ENCODE measurements at regions not wholly inside any gene's neighbourhood (a gene's known extent, or its start where the extent isn't known, plus 50 kb on each side); places are given as distances from the start of the nearest gene placed in this dataset.

DNA sequence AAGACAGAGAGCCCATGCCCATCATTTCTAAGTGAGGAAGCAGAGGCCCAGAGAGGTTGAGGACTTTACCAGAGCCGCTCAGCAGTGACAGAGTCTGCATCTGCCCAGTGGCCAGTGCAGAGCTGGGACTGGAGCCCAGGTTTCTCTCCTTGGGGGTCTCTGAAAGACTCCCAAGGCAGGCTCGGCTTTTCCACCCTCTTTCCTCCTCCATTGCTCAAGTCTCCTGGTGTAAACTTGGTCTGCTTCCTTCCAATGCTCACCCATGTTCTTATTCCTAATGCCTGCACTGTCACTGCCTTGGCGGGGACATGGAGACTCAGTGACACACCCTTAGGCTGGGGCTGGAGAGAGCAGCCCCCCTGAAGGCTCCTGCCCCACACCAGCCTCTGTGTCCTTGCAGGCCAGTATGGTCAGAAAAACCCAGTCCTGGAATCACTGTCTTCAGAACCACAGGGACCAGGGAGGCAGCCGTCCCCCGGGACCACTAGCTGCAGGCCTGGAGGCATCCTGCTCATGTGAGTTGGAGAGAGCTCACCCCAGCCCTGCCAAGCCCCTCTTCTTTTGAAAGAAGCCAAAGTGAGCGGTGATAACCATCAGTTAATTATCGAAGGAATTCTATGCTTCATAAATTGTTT, 211.0 kb upstream of the ZNF536 start:
- TF ChIP-seq, protein P1, sequence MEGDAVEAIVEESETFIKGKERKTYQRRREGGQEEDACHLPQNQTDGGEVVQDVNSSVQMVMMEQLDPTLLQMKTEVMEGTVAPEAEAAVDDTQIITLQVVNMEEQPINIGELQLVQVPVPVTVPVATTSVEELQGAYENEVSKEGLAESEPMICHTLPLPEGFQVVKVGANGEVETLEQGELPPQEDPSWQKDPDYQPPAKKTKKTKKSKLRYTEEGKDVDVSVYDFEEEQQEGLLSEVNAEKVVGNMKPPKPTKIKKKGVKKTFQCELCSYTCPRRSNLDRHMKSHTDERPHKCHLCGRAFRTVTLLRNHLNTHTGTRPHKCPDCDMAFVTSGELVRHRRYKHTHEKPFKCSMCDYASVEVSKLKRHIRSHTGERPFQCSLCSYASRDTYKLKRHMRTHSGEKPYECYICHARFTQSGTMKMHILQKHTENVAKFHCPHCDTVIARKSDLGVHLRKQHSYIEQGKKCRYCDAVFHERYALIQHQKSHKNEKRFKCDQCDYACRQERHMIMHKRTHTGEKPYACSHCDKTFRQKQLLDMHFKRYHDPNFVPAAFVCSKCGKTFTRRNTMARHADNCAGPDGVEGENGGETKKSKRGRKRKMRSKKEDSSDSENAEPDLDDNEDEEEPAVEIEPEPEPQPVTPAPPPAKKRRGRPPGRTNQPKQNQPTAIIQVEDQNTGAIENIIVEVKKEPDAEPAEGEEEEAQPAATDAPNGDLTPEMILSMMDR (IDR thresholded peaks at IDR 0.05; ENCODE audit: poor library complexity): no peak
- TF ChIP-seq EZH2 (IDR thresholded peaks at IDR 0.05; ENCODE audit: borderline replicate concordance): no peak
